Right atrium auricular region (tissue), 2 donors: ENCODE measurements at regions not wholly inside any gene's neighbourhood (a gene's known extent, or its start where the extent isn't known, plus 50 kb on each side); places are given as distances from the start of the nearest gene placed in this dataset.

ENCODE experiments used
- DNase-seq: peaks from one replicate; pipeline ENCODE4 v3.0.0-alpha.2; 2019; ENCODE audit warnings: low spot score
- H3K27ac ChIP-seq, 2 donors: fragments of 200-600 bp; sonication (generic); 1 replicate in 1 of 2; 2 replicates in 1 of 2; pipeline ENCODE4 v1.5.1; 2016 to 2019
- H3K27me3 ChIP-seq, 2 donors: fragments of 200-600 bp; sonication (generic); one replicate each; pipeline versions ENCODE4 v1.5.1 to v1.6.0; 2017 to 2019
- H3K36me3 ChIP-seq: fragments of 200-600 bp; sonication (generic); one replicate; pipeline ENCODE4 v1.5.1; 2016
- H3K4me1 ChIP-seq, 2 donors: fragments of 200-600 bp; sonication (generic); one replicate each; pipeline versions ENCODE4 v1.5.1 to v1.6.0; 2017 to 2019
- H3K4me3 ChIP-seq, 2 donors: fragments of 200-600 bp; sonication (generic); 1 replicate in 1 of 2; 2 replicates in 1 of 2; pipeline ENCODE4 v1.5.1; 2017 to 2019; ENCODE audit warnings: mild to moderate bottlenecking in 1 of 2, moderate library complexity in 1 of 2
- H3K9me3 ChIP-seq, 2 donors: fragments of 200-600 bp; sonication (generic); one replicate each; pipeline ENCODE4 v1.5.1; 2019
- CTCF ChIP-seq, 2 donors: fragments of 200-600 bp; sonication (generic); IDR thresholded peaks; one replicate each; pipeline ENCODE4 v1.5.1; 2019; ENCODE audit warnings: antibody characterized with exemption in 2 of 2

GRCh38 chr22:44601725-44602124, 100.3 kb upstream of the PRR5 start:
- no peaks in the 10 kb centered on the region for H3K9me3 ChIP-seq
- no peaks in the 10 kb centered on the region for H3K36me3 ChIP-seq
- H3K4me3 ChIP-seq, result no peak overlapping the region
- DNase-seq, result no peak
- no peak overlapping the region for H3K27ac ChIP-seq
- H3K4me1 ChIP-seq, result no peaks in the 10 kb centered on the region
- TF ChIP-seq CTCF (IDR thresholded peaks at IDR 0.05), result no peak
- H3K27me3 ChIP-seq, result no peaks in the 10 kb centered on the region

DNA sequence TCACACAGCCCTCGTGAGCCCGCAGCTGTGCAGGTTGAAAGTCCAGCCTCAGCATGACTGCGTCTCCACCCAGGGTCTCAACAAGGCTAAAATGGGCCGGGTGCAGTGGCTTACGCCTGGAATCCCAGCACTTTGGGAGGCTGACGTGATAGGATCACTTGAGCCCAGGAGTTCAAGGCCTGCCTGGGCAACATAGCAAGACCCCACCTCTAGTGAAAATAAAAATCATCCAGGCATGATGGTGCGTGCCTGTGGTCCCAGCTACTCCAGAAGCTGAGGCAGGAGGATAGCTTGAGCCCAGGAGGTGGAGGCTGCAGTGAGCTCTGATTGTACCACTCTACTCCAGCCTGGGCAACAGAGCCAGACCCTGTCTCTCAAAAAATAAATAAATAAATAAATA, 100.8 kb upstream of the PRR5 start:
- no peaks in the 10 kb centered on the region for H3K27me3 ChIP-seq
- H3K4me1 ChIP-seq, result no peaks in the 10 kb centered on the region
- no peaks in the 10 kb centered on the region for H3K36me3 ChIP-seq
- DNase-seq, result no peak
- H3K9me3 ChIP-seq, result no peaks in the 10 kb centered on the region
- H3K4me3 ChIP-seq, result no peak overlapping the region
- no peak overlapping the region for H3K27ac ChIP-seq
- no peak for TF ChIP-seq CTCF (IDR thresholded peaks at IDR 0.05)

DNA sequence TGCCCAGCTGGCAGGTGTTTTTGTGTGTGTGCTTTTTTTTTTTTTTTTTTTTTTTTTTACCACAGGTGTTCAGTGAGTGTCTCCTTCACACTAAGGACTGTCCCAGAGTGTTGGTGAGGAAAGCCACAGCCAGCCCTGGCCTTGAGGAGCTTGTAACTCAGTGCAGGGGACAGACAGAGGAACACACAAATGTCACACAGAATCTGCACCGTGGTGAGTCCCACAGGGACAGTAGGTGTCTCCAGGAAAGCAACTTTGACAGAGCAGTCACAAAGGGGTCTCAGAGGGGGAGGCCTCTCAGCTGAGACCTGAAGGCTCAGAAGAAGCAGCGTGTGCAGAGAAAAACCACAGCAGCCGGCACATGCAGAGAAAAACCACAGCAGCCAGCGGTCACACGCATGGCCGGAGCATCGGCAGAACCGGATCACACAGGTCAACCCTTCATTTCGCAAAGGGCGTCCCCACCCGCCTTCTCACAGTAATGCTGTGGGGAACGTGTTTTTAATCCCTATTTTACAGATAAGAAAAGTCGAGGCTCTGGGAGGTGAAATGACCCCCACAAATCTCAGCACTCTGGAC, 101.7 kb upstream of the PRR5 start:
- TF ChIP-seq CTCF (IDR thresholded peaks at IDR 0.05), result no peak
- Histone ChIP-seq H3K4me3 (no peak overlapping the region), H3K4me1 (no peaks in the 10 kb centered on the region), H3K27ac (no peak overlapping the region), H3K27me3 (no peaks in the 10 kb centered on the region), H3K36me3 (no peaks in the 10 kb centered on the region), H3K9me3 (no peaks in the 10 kb centered on the region)
- no peak for DNase-seq

GRCh38 chr22:44599500-44600140, 101.6 kb upstream of the RTL6 start:
- no peaks in the 10 kb centered on the region for H3K4me1 ChIP-seq
- H3K9me3 ChIP-seq, result no peaks in the 10 kb centered on the region
- no peak overlapping the region for H3K4me3 ChIP-seq
- H3K27ac ChIP-seq, result no peak overlapping the region
- no peak for TF ChIP-seq CTCF (IDR thresholded peaks at IDR 0.05)
- no peaks in the 10 kb centered on the region for H3K36me3 ChIP-seq
- H3K27me3 ChIP-seq, result no peaks in the 10 kb centered on the region
- DNase-seq, result no peak

DNA sequence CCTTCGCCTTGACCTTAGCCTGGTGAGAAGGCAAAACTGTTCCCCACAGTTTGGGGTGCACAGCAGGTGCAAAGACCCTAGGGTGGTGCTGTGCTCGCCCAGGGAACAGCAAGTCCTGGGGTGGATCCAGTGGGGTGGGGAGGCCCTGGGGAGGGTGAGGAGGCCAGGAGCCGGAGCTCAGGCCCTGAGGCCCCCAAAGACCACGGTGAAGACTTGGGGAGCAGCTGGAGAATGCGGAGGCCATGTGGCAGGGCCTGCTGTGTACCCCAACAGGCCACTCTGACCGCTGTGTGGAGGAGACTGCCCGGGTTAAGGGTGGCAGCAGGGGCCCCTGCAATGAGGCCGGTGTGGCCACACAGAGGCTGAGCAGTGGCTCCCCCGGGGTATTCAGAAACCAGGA, 101.1 kb upstream of the RTL6 start:
- DNase-seq, result no peak
- H3K27ac ChIP-seq, result no peak overlapping the region
- no peak for TF ChIP-seq CTCF (IDR thresholded peaks at IDR 0.05)
- H3K36me3 ChIP-seq, result no peaks in the 10 kb centered on the region
- no peaks in the 10 kb centered on the region for H3K4me1 ChIP-seq
- no peaks in the 10 kb centered on the region for H3K9me3 ChIP-seq
- H3K27me3 ChIP-seq, result no peaks in the 10 kb centered on the region
- no peak overlapping the region for H3K4me3 ChIP-seq

DNA sequence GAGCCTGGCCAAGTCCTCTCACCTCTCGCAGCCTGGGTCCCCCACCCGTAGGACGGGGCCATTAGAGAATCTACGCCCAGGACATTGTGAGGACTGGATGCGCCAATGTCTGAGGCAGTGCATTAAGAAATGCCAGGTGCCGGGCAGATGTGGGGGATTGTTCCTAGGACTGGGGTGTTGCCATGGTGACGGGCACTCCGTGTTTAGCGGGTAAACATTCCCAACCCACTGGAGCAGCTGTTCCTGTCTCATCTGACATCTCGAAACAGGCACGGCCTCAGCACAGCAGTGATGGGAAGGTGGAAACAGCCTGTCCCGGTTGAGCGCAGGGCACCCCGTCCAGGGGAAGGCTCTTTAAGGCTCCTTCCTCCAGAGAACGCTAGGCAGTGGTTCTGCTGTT, 99.6 kb upstream of the RTL6 start:
- Histone ChIP-seq H3K4me1 (no peaks in the 10 kb centered on the region), H3K9me3 (no peaks in the 10 kb centered on the region), H3K27me3 (no peaks in the 10 kb centered on the region), H3K27ac (no peak overlapping the region), H3K36me3 (no peaks in the 10 kb centered on the region), H3K4me3 (no peak overlapping the region)
- DNase-seq, result no peak
- no peak for TF ChIP-seq CTCF (IDR thresholded peaks at IDR 0.05)
